ENCODE measurements at regions not wholly inside any gene's neighbourhood (a gene's known extent, or its start where the extent isn't known, plus 50 kb on each side); places are given as distances from the start of the nearest gene placed in this dataset.

GRCh38 chr13:53214433-53214832 lies 185.8 kb downstream of the OLFM4 start:
- TF ChIP-seq, protein P1, sequence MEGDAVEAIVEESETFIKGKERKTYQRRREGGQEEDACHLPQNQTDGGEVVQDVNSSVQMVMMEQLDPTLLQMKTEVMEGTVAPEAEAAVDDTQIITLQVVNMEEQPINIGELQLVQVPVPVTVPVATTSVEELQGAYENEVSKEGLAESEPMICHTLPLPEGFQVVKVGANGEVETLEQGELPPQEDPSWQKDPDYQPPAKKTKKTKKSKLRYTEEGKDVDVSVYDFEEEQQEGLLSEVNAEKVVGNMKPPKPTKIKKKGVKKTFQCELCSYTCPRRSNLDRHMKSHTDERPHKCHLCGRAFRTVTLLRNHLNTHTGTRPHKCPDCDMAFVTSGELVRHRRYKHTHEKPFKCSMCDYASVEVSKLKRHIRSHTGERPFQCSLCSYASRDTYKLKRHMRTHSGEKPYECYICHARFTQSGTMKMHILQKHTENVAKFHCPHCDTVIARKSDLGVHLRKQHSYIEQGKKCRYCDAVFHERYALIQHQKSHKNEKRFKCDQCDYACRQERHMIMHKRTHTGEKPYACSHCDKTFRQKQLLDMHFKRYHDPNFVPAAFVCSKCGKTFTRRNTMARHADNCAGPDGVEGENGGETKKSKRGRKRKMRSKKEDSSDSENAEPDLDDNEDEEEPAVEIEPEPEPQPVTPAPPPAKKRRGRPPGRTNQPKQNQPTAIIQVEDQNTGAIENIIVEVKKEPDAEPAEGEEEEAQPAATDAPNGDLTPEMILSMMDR (IDR thresholded peaks at IDR 0.05; ENCODE audit: low read depth, low read length, missing control alignments), result no peak
- H3K4me3 ChIP-seq (ENCODE audit: low read depth, low read length), result no peak overlapping the region
- DNase-seq (ENCODE audit: low read depth), result no peak

- no peak overlapping the region for H3K4me3 ChIP-seq (ENCODE audit: low read depth, low read length)
- DNase-seq (ENCODE audit: low read depth), result no peak
- TF ChIP-seq, protein P1 (IDR thresholded peaks at IDR 0.05; ENCODE audit: low read depth, low read length, missing control alignments), result no peak
Measured at GRCh38 chr13:53215563-53215962, 186.9 kb downstream of the OLFM4 start.

- no peak overlapping the region for H3K4me3 ChIP-seq (ENCODE audit: low read depth, low read length)
- no peak for DNase-seq (ENCODE audit: low read depth)
- TF ChIP-seq, protein P1 (IDR thresholded peaks at IDR 0.05; ENCODE audit: low read depth, low read length, missing control alignments), result no peak
Measured at GRCh38 chr13:53216773-53217172, 188.2 kb downstream of the OLFM4 start.

- TF ChIP-seq, protein P1 (IDR thresholded peaks at IDR 0.05; ENCODE audit: low read depth, low read length, missing control alignments), result no peak
- no peak for DNase-seq (ENCODE audit: low read depth)
- no peak overlapping the region for H3K4me3 ChIP-seq (ENCODE audit: low read depth, low read length)
Measured at GRCh38 chr13:53217194-53217593, 188.6 kb downstream of the OLFM4 start.

- DNase-seq (ENCODE audit: low read depth), result no peak
- H3K4me3 ChIP-seq (ENCODE audit: low read depth, low read length), result no peak overlapping the region
- TF ChIP-seq, protein P1 (IDR thresholded peaks at IDR 0.05; ENCODE audit: low read depth, low read length, missing control alignments), result no peak
Measured at GRCh38 chr13:53220038-53220437, 191.4 kb downstream of the OLFM4 start.

GRCh38 chr13:53237696-53238095 lies 209.1 kb downstream of the OLFM4 start:
- no peak overlapping the region for H3K4me3 ChIP-seq (ENCODE audit: low read depth, low read length)
- DNase-seq (ENCODE audit: low read depth), result no peak
- TF ChIP-seq, protein P1 (IDR thresholded peaks at IDR 0.05; ENCODE audit: low read depth, low read length, missing control alignments), result no peak

GRCh38 chr13:53238261-53238660 lies 209.6 kb downstream of the OLFM4 start:
- no peak for DNase-seq (ENCODE audit: low read depth)
- no peak overlapping the region for H3K4me3 ChIP-seq (ENCODE audit: low read depth, low read length)
- TF ChIP-seq, protein P1 (IDR thresholded peaks at IDR 0.05; ENCODE audit: low read depth, low read length, missing control alignments), result no peak

Data from GM12864 (cell line).